ENCODE measurements at regions not wholly inside any gene's neighbourhood (a gene's known extent, or its start where the extent isn't known, plus 50 kb on each side); places are given as distances from the start of the nearest gene placed in this dataset.

DNA sequence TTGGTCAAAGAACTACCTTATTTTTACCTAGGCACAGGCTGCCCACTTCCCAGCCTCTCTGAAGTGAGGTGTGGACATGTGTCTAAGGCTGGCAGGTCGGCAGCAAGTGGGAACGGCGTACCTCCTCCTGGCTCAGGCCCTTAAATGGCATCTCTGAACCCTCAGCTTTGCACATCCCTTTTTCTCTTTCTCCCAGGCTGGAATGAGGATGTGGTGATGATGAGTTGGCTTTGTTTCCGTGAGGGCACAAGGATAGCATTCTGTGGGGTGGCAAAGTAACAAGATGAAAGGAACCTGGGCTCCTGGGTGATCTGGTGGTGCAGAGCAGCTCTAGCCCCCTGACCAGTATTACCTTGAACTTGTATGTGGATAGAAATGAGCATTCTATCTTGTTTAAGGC is 196.8 kb downstream of the REEP3 start:
- TF ChIP-seq, protein P1, sequence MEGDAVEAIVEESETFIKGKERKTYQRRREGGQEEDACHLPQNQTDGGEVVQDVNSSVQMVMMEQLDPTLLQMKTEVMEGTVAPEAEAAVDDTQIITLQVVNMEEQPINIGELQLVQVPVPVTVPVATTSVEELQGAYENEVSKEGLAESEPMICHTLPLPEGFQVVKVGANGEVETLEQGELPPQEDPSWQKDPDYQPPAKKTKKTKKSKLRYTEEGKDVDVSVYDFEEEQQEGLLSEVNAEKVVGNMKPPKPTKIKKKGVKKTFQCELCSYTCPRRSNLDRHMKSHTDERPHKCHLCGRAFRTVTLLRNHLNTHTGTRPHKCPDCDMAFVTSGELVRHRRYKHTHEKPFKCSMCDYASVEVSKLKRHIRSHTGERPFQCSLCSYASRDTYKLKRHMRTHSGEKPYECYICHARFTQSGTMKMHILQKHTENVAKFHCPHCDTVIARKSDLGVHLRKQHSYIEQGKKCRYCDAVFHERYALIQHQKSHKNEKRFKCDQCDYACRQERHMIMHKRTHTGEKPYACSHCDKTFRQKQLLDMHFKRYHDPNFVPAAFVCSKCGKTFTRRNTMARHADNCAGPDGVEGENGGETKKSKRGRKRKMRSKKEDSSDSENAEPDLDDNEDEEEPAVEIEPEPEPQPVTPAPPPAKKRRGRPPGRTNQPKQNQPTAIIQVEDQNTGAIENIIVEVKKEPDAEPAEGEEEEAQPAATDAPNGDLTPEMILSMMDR (IDR thresholded peaks at IDR 0.05; ENCODE audit: poor library complexity) = no peak
- TF ChIP-seq EZH2phosphoT487 (IDR thresholded peaks at IDR 0.05; ENCODE audit: low read depth, severe bottlenecking, unreplicated experiment) = no peak
- TF ChIP-seq EZH2 (IDR thresholded peaks at IDR 0.05; ENCODE audit: borderline replicate concordance) = no peak

Data from hepatocyte (in vitro differentiated cells).